ENCODE measurements at regions not wholly inside any gene's neighbourhood (a gene's known extent, or its start where the extent isn't known, plus 50 kb on each side); places are given as distances from the start of the nearest gene placed in this dataset.
A peak's percentile ranks its signal among the peaks of the same experiment; 100 is the strongest.
"Not testable (repeated sequence)": the region's sequence is repeated elsewhere in the genome, so short reads cannot be mapped to it uniquely, and the experiment has no call there.

GRCh38 chr15:87562203-87562602, 694.3 kb downstream of the NTRK3 start:
- DNase-seq (ENCODE audit: low read depth): no peak
- no peak overlapping the region for H3K4me3 ChIP-seq (ENCODE audit: low read depth, low read length)
- TF ChIP-seq, protein P1, sequence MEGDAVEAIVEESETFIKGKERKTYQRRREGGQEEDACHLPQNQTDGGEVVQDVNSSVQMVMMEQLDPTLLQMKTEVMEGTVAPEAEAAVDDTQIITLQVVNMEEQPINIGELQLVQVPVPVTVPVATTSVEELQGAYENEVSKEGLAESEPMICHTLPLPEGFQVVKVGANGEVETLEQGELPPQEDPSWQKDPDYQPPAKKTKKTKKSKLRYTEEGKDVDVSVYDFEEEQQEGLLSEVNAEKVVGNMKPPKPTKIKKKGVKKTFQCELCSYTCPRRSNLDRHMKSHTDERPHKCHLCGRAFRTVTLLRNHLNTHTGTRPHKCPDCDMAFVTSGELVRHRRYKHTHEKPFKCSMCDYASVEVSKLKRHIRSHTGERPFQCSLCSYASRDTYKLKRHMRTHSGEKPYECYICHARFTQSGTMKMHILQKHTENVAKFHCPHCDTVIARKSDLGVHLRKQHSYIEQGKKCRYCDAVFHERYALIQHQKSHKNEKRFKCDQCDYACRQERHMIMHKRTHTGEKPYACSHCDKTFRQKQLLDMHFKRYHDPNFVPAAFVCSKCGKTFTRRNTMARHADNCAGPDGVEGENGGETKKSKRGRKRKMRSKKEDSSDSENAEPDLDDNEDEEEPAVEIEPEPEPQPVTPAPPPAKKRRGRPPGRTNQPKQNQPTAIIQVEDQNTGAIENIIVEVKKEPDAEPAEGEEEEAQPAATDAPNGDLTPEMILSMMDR (IDR thresholded peaks at IDR 0.05; ENCODE audit: insufficient read depth, low read length, severe bottlenecking): no peak
- no peak for FAIRE-seq
- H3K36me3 ChIP-seq (ENCODE audit: control insufficient read depth, insufficient read depth, low read length): no peaks in the 10 kb centered on the region
- H3K27me3 ChIP-seq (ENCODE audit: control insufficient read depth, insufficient read depth, low read length): no peaks in the 10 kb centered on the region

DNA sequence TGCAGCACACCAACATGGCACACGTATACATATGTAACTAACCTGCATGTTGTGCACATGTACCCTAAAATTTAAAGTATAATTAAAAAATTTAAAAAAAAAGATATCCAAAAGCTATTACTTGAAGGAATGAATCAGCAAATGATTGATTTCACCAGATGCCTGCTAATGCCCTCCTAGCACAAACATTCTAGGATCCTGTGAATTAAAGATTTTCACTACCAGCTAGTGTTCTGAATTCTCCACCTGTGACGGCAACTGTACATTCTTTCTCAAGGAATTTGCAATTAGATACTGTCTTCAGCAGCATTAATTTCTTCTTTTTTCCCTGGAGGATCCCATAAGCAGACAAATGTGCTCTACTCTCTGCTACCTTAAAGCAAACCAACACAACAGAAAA, 694.9 kb downstream of the NTRK3 start:
- TF ChIP-seq, protein P1 (IDR thresholded peaks at IDR 0.05; ENCODE audit: insufficient read depth, low read length, severe bottlenecking): no peak
- FAIRE-seq (no peak), DNase-seq (ENCODE audit: low read depth) (no peak)
- H3K27me3 ChIP-seq (ENCODE audit: control insufficient read depth, insufficient read depth, low read length): no peaks in the 10 kb centered on the region
- no peaks in the 10 kb centered on the region for H3K36me3 ChIP-seq (ENCODE audit: control insufficient read depth, insufficient read depth, low read length)
- no peak overlapping the region for H3K4me3 ChIP-seq (ENCODE audit: low read depth, low read length)

DNA sequence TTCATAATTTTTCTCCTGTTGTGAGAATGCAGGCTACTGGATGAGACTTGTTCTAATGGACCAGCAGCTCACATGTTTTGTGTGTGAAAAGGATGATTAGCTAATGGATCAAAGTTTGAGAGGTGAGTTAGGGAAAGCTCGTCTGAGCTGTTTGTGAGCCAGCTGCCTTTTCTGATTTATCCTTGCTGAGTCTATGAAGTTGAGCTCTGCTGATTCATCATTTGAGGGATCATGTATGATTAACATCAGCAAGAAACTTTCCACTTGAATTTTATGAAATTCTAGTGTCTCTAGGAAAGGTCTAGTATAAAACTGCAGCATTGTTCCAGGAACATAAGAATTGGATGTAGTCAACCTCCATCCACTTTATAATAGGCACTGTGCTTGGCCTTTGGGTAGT, 698.7 kb downstream of the NTRK3 start:
- DNase-seq (ENCODE audit: low read depth) (peak; percentile 1), FAIRE-seq (no peak)
- TF ChIP-seq, protein P1 (IDR thresholded peaks at IDR 0.05; ENCODE audit: insufficient read depth, low read length, severe bottlenecking): no peak
- H3K36me3 ChIP-seq (ENCODE audit: control insufficient read depth, insufficient read depth, low read length): no peaks in the 10 kb centered on the region
- no peak overlapping the region for H3K4me3 ChIP-seq (ENCODE audit: low read depth, low read length)
- no peaks in the 10 kb centered on the region for H3K27me3 ChIP-seq (ENCODE audit: control insufficient read depth, insufficient read depth, low read length)

DNA sequence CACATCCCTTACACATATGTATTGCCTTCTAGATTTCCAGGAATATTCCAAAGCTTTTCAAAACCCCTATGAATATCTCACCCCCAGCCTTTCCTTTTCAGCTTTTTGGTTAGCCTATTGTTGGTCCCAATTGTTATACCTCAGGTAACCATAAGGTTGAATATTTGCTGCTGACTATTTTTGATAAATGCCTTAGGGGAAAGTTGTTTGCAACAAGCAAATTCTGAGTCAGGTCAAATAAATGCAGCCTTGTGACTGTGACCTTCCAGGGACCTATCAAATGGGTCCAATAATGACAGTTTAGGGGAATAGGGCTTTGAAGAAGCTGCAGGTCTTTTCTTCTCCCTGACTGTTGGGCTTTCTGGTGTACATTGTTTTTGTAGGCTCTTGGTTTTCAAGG, 699.7 kb downstream of the NTRK3 start:
- DNase-seq (ENCODE audit: low read depth): no peak
- Histone ChIP-seq H3K36me3 (ENCODE audit: control insufficient read depth, insufficient read depth, low read length) (no peaks in the 10 kb centered on the region), H3K4me3 (ENCODE audit: low read depth, low read length) (no peak overlapping the region), H3K27me3 (ENCODE audit: control insufficient read depth, insufficient read depth, low read length) (no peaks in the 10 kb centered on the region)
- TF ChIP-seq, protein P1 (IDR thresholded peaks at IDR 0.05; ENCODE audit: insufficient read depth, low read length, severe bottlenecking): no peak
- FAIRE-seq: no peak

DNA sequence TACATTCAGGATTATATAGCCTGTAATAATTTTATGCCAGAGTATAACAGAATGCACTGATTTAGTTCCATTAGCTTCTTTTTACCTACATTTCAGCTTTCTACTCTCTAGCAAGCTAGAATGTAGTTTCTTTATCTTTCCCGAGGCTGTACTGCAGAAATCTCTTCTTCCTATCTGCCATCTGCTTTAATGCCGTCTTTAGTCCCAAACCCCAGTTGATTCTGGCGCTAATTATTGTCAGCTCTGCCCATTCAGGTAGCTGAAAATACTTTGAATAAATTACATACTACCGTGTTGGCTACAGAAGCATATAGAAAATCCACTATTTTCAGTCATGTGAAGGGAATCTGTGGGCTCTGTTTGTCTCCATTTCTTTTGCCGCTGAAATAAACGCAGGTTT, 706.7 kb downstream of the NTRK3 start:
- Histone ChIP-seq H3K4me3 (ENCODE audit: low read depth, low read length) (no peak overlapping the region), H3K27me3 (ENCODE audit: control insufficient read depth, insufficient read depth, low read length) (no peaks in the 10 kb centered on the region), H3K36me3 (ENCODE audit: control insufficient read depth, insufficient read depth, low read length) (no peaks in the 10 kb centered on the region)
- no peak for FAIRE-seq
- no peak for DNase-seq (ENCODE audit: low read depth)
- TF ChIP-seq, protein P1 (IDR thresholded peaks at IDR 0.05; ENCODE audit: insufficient read depth, low read length, severe bottlenecking): no peak

GRCh38 chr15:87549296-87549695, 707.2 kb downstream of the NTRK3 start:
- Histone ChIP-seq H3K4me3 (ENCODE audit: low read depth, low read length) (no peak overlapping the region), H3K36me3 (ENCODE audit: control insufficient read depth, insufficient read depth, low read length) (no peaks in the 10 kb centered on the region), H3K27me3 (ENCODE audit: control insufficient read depth, insufficient read depth, low read length) (no peaks in the 10 kb centered on the region)
- TF ChIP-seq, protein P1 (IDR thresholded peaks at IDR 0.05; ENCODE audit: insufficient read depth, low read length, severe bottlenecking): no peak
- no peak for DNase-seq (ENCODE audit: low read depth)
- no peak for FAIRE-seq

GRCh38 chr15:87548590-87548989, 707.9 kb downstream of the NTRK3 start:
- not testable (repeated sequence) for DNase-seq (ENCODE audit: low read depth); H3K27me3 ChIP-seq (ENCODE audit: control insufficient read depth, insufficient read depth, low read length); H3K4me3 ChIP-seq (ENCODE audit: low read depth, low read length); FAIRE-seq; H3K36me3 ChIP-seq (ENCODE audit: control insufficient read depth, insufficient read depth, low read length)

All from bronchial epithelial cell (primary cell).